ENCODE measurements at regions not wholly inside any gene's neighbourhood (a gene's known extent, or its start where the extent isn't known, plus 50 kb on each side); places are given as distances from the start of the nearest gene placed in this dataset.

DNA sequence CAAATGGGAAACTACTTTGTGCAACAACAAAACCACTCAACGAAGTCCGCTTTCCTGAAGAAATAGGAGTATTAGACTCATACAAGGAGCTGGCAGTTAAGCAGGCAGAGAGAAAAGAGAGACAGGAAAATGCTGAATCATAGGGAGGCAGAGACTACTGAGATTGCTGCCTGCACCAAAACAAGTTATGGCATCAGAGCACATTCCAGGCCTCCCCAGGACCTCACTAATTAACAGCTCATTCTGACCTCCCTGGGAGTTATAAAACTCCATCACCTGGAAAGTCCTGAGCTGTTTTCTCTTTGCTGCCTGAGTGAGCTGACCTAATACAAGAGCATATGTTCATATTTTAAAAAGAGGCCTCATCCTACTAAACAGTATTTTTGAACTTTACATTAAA lies 741.0 kb downstream of the MCTP2 start:
- Histone ChIP-seq H3K9me3 (ENCODE audit: control insufficient read depth in 2 of 2, low read length in 2 of 2) (no peaks in the 10 kb centered on the region), H3K27ac (ENCODE audit: low read length) (no peak overlapping the region), H3K27me3 (ENCODE audit: control insufficient read depth in 1 of 2, insufficient read depth in 2 of 2, low read length in 2 of 2) (no peaks in the 10 kb centered on the region), H3K36me3 (ENCODE audit: control insufficient read depth in 2 of 2, insufficient read depth in 2 of 2, low read length in 2 of 2) (no peaks in the 10 kb centered on the region), H3K9ac (ENCODE audit: low read length in 2 of 2) (no peak overlapping the region), H3K4me1 (ENCODE audit: control insufficient read depth, insufficient read depth, low read length) (no peaks in the 10 kb centered on the region), H3K4me3 (ENCODE audit: low read length in 2 of 2) (no peak overlapping the region)

DNA sequence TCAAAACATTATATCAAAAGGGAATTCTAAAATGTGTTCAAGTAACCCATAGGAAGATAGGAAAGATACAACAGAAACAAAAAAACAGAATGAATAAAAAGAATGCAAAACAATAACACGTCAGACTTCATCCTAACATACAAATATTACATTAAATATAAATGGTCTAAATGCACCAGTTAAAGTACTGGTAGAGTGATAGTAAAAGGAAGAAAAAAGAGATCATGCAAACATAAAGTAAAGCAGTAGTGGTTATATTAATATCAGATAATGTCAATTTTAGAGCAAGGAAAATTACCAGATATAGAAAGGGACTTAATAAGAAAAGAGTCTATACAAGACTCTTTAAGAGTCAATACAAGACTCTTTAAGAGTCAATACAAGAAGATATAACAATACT lies 755.7 kb downstream of the MCTP2 start:
- H3K9me3 ChIP-seq (ENCODE audit: control insufficient read depth in 2 of 2, low read length in 2 of 2), result peaks cover 0 to 2% of the 10 kb centered on the region in 2 donors
- H3K27ac ChIP-seq (ENCODE audit: low read length), result no peak overlapping the region
- H3K4me1 ChIP-seq (ENCODE audit: control insufficient read depth, insufficient read depth, low read length), result no peaks in the 10 kb centered on the region
- H3K27me3 ChIP-seq (ENCODE audit: control insufficient read depth in 1 of 2, insufficient read depth in 2 of 2, low read length in 2 of 2), result no peaks in the 10 kb centered on the region
- no peak overlapping the region for H3K4me3 ChIP-seq (ENCODE audit: low read length in 2 of 2)
- no peaks in the 10 kb centered on the region for H3K36me3 ChIP-seq (ENCODE audit: control insufficient read depth in 2 of 2, insufficient read depth in 2 of 2, low read length in 2 of 2)
- no peak overlapping the region for H3K9ac ChIP-seq (ENCODE audit: low read length in 2 of 2)

DNA sequence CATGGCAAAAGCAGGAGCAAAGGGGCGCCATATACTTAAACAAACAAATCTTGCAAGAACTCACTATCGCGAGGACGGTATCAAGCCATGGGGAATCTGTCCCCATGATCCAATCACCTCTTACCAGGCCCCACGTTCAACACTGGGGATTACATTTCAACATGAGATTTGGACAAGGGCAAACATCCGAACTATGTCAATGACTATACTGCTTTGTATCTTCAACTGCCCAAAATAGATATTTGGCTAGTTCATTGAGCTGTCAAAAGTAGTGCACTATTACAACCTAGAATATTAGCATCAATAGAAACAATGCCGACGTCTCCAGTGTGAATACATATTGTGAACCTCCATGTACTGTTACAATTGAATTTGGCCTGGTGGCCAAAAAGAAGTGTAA lies 760.4 kb downstream of the MCTP2 start:
- Histone ChIP-seq H3K27ac (ENCODE audit: low read length) (no peak overlapping the region), H3K36me3 (ENCODE audit: control insufficient read depth in 2 of 2, insufficient read depth in 2 of 2, low read length in 2 of 2) (no peaks in the 10 kb centered on the region), H3K9ac (ENCODE audit: low read length in 2 of 2) (no peak overlapping the region), H3K27me3 (ENCODE audit: control insufficient read depth in 1 of 2, insufficient read depth in 2 of 2, low read length in 2 of 2) (no peaks in the 10 kb centered on the region), H3K9me3 (ENCODE audit: control insufficient read depth in 2 of 2, low read length in 2 of 2) (peaks cover 0 to 6% of the 10 kb centered on the region in 2 donors), H3K4me1 (ENCODE audit: control insufficient read depth, insufficient read depth, low read length) (no peaks in the 10 kb centered on the region), H3K4me3 (ENCODE audit: low read length in 2 of 2) (no peak overlapping the region)

DNA sequence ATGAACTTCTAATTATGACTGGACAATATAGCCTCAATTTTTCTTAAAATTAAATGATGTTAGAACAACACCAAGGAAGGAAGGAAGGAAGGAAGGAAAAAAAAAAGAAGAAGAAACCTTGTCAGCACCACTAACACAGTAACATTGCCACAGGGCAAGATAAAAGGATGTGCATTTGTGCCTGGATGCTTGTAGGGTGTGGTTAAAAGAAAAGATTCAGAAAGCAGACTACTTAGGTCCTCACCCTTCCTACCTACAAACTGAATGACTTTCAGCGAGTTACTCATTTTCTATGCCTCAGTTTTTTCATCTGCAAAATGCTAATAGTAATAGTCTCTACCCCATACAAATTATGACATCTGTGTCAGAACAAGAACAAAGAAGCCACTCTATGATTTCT lies 778.3 kb downstream of the MCTP2 start:
- Histone ChIP-seq H3K4me3 (ENCODE audit: low read length in 2 of 2) (no peak overlapping the region), H3K27me3 (ENCODE audit: control insufficient read depth in 1 of 2, insufficient read depth in 2 of 2, low read length in 2 of 2) (no peaks in the 10 kb centered on the region), H3K36me3 (ENCODE audit: control insufficient read depth in 2 of 2, insufficient read depth in 2 of 2, low read length in 2 of 2) (no peaks in the 10 kb centered on the region), H3K27ac (ENCODE audit: low read length) (no peak overlapping the region), H3K9me3 (ENCODE audit: control insufficient read depth in 2 of 2, low read length in 2 of 2) (no peaks in the 10 kb centered on the region), H3K9ac (ENCODE audit: low read length in 2 of 2) (no peak overlapping the region), H3K4me1 (ENCODE audit: control insufficient read depth, insufficient read depth, low read length) (no peaks in the 10 kb centered on the region)

DNA sequence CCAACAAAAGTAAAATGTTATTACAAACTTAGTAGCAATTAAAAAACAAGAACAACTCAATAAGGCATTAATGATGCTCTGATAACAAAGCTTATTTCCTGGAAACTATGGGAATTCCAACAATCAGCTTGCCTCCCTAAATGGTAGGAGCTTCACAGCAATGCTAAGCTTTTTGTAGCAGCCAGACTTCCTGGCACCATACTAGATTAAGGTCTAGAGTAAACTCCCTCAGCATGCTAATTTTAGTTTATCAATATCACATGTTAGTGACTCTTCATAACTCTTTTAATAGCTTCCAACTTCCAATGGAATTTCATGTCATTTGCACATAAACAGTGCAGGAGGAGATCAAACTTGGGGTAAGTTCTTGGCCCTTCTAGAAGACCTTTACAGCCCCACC lies 782.0 kb downstream of the MCTP2 start:
- H3K36me3 ChIP-seq (ENCODE audit: control insufficient read depth in 2 of 2, insufficient read depth in 2 of 2, low read length in 2 of 2), result no peaks in the 10 kb centered on the region
- no peaks in the 10 kb centered on the region for H3K9me3 ChIP-seq (ENCODE audit: control insufficient read depth in 2 of 2, low read length in 2 of 2)
- H3K9ac ChIP-seq (ENCODE audit: low read length in 2 of 2), result no peak overlapping the region
- no peak overlapping the region for H3K27ac ChIP-seq (ENCODE audit: low read length)
- no peaks in the 10 kb centered on the region for H3K27me3 ChIP-seq (ENCODE audit: control insufficient read depth in 1 of 2, insufficient read depth in 2 of 2, low read length in 2 of 2)
- no peaks in the 10 kb centered on the region for H3K4me1 ChIP-seq (ENCODE audit: control insufficient read depth, insufficient read depth, low read length)
- no peak overlapping the region for H3K4me3 ChIP-seq (ENCODE audit: low read length in 2 of 2)

DNA sequence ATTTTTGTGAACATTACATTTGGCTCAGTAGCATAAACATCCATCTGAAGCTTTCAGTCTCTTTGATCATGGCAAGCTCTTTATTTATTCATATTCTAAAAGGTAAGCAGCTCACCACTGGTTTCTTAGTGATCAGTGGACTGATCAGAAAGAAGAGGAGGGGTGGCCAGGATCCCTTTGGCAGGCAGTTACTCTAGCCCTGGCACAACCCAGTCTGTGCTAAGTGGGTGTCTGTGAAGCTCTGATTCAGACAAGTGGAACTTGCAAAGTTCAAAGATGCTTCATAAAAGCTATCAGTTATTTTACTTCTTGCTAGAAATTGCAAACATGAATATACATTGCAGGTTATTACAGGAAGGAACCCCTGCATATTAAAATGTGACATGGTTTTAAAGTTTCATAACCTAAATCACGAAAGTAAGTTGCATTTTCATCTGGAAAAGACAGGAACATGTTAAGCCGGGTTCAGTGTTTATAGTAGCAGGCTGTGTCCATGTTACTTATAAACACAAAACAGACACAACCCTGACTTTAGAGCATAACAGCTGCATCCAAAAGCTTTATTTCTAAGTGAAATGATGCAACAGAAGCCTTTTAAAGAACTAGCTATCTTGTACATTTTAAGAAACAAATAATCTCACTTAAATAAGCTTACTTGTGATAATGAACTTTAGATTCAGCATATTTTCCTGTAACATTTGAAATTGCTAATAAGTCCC lies 785.3 kb downstream of the MCTP2 start:
- no peak overlapping the region for H3K9ac ChIP-seq (ENCODE audit: low read length in 2 of 2)
- H3K27ac ChIP-seq (ENCODE audit: low read length), result no peak overlapping the region
- no peaks in the 10 kb centered on the region for H3K36me3 ChIP-seq (ENCODE audit: control insufficient read depth in 2 of 2, insufficient read depth in 2 of 2, low read length in 2 of 2)
- H3K27me3 ChIP-seq (ENCODE audit: control insufficient read depth in 1 of 2, insufficient read depth in 2 of 2, low read length in 2 of 2), result no peaks in the 10 kb centered on the region
- H3K4me3 ChIP-seq (ENCODE audit: low read length in 2 of 2), result no peak overlapping the region
- no peaks in the 10 kb centered on the region for H3K9me3 ChIP-seq (ENCODE audit: control insufficient read depth in 2 of 2, low read length in 2 of 2)
- peaks cover 6% of the 10 kb centered on the region for H3K4me1 ChIP-seq (ENCODE audit: control insufficient read depth, insufficient read depth, low read length)

DNA sequence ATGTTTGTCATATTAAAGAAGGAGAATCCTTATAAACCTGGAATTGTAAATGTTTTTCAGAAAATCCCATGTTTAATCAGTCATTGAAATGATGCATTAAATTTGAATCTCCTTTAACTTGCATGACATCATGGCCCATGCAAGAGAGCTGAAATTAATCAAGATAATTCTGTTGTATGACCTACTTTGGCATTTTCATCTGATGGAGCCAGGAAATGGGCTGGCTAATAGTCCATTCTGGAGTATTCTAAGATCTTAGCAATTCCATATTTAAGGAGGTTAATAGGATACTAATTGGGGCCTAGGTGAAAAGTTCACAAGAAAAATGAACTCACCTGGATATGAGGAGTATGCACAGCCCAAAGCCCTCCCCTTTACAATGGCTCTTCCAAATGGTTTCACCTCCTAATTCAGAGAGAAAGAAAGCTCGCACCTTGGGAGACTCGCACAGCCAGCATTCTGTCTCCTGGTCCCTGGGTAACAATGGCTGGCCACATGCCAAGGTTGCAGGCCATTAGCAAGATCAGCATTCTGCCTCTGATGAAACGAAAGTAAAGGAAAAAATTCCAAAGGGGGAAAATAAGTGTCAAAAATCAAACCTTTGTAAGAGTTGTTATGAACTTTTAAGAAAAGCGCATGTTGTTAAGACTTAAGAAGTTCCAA lies 786.4 kb downstream of the MCTP2 start:
- H3K9ac ChIP-seq (ENCODE audit: low read length in 2 of 2), result no peak overlapping the region
- H3K9me3 ChIP-seq (ENCODE audit: control insufficient read depth in 2 of 2, low read length in 2 of 2), result no peaks in the 10 kb centered on the region
- H3K4me1 ChIP-seq (ENCODE audit: control insufficient read depth, insufficient read depth, low read length), result peaks cover 6% of the 10 kb centered on the region
- no peaks in the 10 kb centered on the region for H3K36me3 ChIP-seq (ENCODE audit: control insufficient read depth in 2 of 2, insufficient read depth in 2 of 2, low read length in 2 of 2)
- no peak overlapping the region for H3K4me3 ChIP-seq (ENCODE audit: low read length in 2 of 2)
- H3K27ac ChIP-seq (ENCODE audit: low read length), result no peak overlapping the region
- H3K27me3 ChIP-seq (ENCODE audit: control insufficient read depth in 1 of 2, insufficient read depth in 2 of 2, low read length in 2 of 2), result no peaks in the 10 kb centered on the region

DNA sequence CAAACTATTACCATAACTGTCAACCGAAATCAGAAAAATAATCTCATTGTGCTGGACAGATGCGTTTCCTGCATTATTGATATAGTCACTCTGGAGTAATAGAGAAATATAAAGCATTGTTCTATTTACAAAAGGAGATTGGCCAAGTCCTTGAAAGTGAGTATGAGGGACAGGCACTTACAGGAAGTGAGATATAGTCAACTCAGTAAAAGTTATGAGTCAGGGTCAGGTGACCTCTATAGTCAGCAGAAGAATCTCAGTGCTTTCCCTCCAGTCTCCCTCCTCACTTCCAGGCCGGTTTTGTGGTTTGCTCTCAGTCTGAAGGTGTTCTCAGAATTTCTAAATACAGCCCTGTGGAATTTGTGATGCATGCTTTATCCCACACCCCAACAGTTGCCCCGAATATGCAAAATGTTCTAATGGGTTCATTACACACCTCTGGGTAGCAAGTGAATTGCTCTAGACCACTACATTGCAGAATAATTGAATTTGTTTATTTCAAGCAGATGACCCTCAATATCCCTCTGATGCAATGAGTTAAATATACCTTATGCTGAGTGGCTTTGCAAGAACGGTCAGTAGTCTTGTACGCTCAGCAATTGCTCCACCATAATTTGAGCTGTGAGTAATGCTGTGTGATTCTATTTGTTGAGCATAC lies 787.7 kb downstream of the MCTP2 start:
- H3K27ac ChIP-seq (ENCODE audit: low read length), result no peak overlapping the region
- H3K4me3 ChIP-seq (ENCODE audit: low read length in 2 of 2), result no peak overlapping the region
- no peaks in the 10 kb centered on the region for H3K36me3 ChIP-seq (ENCODE audit: control insufficient read depth in 2 of 2, insufficient read depth in 2 of 2, low read length in 2 of 2)
- peaks cover 6% of the 10 kb centered on the region for H3K4me1 ChIP-seq (ENCODE audit: control insufficient read depth, insufficient read depth, low read length)
- H3K9ac ChIP-seq (ENCODE audit: low read length in 2 of 2), result no peak overlapping the region
- no peaks in the 10 kb centered on the region for H3K9me3 ChIP-seq (ENCODE audit: control insufficient read depth in 2 of 2, low read length in 2 of 2)
- H3K27me3 ChIP-seq (ENCODE audit: control insufficient read depth in 1 of 2, insufficient read depth in 2 of 2, low read length in 2 of 2), result no peaks in the 10 kb centered on the region

DNA sequence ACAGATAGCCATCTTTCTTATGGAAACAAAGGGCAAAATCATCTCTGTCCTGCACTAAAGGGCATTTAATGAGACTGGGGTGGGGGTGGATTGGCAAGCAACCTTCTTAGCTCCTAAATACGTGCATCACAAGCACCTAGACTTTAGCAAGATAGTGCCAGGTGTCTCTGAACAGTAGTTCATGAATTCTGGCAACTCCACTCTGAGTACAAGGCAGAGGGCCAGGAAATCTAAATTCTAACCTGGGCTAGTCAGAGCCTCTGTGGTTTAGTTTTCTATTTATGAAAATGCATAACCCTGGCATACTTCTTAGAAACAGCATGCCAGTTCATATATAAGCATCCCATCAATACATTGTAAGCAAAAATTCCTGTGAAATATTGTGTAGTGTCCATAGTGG lies 788.5 kb downstream of the MCTP2 start:
- Histone ChIP-seq H3K4me1 (ENCODE audit: control insufficient read depth, insufficient read depth, low read length) (peaks cover 6% of the 10 kb centered on the region), H3K9ac (ENCODE audit: low read length in 2 of 2) (no peak overlapping the region), H3K4me3 (ENCODE audit: low read length in 2 of 2) (no peak overlapping the region), H3K27ac (ENCODE audit: low read length) (no peak overlapping the region), H3K27me3 (ENCODE audit: control insufficient read depth in 1 of 2, insufficient read depth in 2 of 2, low read length in 2 of 2) (no peaks in the 10 kb centered on the region), H3K9me3 (ENCODE audit: control insufficient read depth in 2 of 2, low read length in 2 of 2) (no peaks in the 10 kb centered on the region), H3K36me3 (ENCODE audit: control insufficient read depth in 2 of 2, insufficient read depth in 2 of 2, low read length in 2 of 2) (no peaks in the 10 kb centered on the region)

DNA sequence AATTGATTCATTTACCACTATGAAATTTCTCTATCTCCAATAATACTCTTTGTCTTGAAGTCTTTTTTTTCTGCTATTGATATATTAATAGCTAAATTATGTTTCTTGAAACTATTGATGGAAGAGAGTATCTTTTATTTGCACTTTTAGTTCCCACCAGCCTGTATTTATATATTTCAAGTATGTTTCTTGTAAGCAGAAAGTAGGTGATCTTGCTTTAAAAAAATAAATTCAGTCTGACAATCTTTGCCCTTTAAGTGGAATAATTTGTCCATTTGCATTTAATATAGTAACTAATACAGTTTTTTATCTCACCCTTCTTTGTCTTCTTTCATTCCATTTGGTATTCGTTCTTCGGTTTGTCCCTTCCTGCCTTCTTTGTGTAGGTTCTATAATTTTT lies 790.5 kb downstream of the MCTP2 start:
- Histone ChIP-seq H3K4me3 (ENCODE audit: low read length in 2 of 2) (no peak overlapping the region), H3K27me3 (ENCODE audit: control insufficient read depth in 1 of 2, insufficient read depth in 2 of 2, low read length in 2 of 2) (no peaks in the 10 kb centered on the region), H3K36me3 (ENCODE audit: control insufficient read depth in 2 of 2, insufficient read depth in 2 of 2, low read length in 2 of 2) (no peaks in the 10 kb centered on the region), H3K9ac (ENCODE audit: low read length in 2 of 2) (no peak overlapping the region), H3K9me3 (ENCODE audit: control insufficient read depth in 2 of 2, low read length in 2 of 2) (no peaks in the 10 kb centered on the region), H3K4me1 (ENCODE audit: control insufficient read depth, insufficient read depth, low read length) (peaks cover 6% of the 10 kb centered on the region), H3K27ac (ENCODE audit: low read length) (no peak overlapping the region)

DNA sequence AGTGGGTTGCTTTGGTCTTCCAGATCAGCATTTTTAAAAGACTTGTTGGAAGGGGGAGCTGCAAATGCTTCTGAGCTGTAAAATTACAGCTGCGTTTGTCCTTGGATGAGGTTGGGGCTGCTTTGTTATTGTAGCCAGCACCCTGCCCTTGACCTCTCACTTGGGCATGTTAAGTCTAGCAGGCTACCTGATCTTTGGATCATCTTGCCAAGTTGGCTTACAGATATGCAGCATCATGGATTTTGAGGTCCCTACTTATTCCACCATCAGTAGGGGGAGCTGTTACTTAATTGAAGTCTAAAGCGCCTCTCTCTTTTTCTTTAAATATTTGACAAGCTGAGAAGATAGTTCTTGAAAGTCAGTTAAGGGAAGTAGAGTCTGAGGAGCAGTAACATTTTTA lies 793.0 kb downstream of the MCTP2 start:
- no peak overlapping the region for H3K4me3 ChIP-seq (ENCODE audit: low read length in 2 of 2)
- no peak overlapping the region for H3K9ac ChIP-seq (ENCODE audit: low read length in 2 of 2)
- H3K36me3 ChIP-seq (ENCODE audit: control insufficient read depth in 2 of 2, insufficient read depth in 2 of 2, low read length in 2 of 2), result no peaks in the 10 kb centered on the region
- H3K27ac ChIP-seq (ENCODE audit: low read length), result no peak overlapping the region
- H3K4me1 ChIP-seq (ENCODE audit: control insufficient read depth, insufficient read depth, low read length), result no peaks in the 10 kb centered on the region
- no peaks in the 10 kb centered on the region for H3K27me3 ChIP-seq (ENCODE audit: control insufficient read depth in 1 of 2, insufficient read depth in 2 of 2, low read length in 2 of 2)
- no peaks in the 10 kb centered on the region for H3K9me3 ChIP-seq (ENCODE audit: control insufficient read depth in 2 of 2, low read length in 2 of 2)
